Fibroblast of upper back skin (primary cell): ENCODE measurements at regions not wholly inside any gene's neighbourhood (a gene's known extent, or its start where the extent isn't known, plus 50 kb on each side); places are given as distances from the start of the nearest gene placed in this dataset.
A peak's percentile ranks its signal among the peaks of the same experiment; 100 is the strongest.

Experiments used
- DNase-seq: peaks from one replicate; pipeline ENCODE4 v3.0.0-alpha.2; 2013

DNA sequence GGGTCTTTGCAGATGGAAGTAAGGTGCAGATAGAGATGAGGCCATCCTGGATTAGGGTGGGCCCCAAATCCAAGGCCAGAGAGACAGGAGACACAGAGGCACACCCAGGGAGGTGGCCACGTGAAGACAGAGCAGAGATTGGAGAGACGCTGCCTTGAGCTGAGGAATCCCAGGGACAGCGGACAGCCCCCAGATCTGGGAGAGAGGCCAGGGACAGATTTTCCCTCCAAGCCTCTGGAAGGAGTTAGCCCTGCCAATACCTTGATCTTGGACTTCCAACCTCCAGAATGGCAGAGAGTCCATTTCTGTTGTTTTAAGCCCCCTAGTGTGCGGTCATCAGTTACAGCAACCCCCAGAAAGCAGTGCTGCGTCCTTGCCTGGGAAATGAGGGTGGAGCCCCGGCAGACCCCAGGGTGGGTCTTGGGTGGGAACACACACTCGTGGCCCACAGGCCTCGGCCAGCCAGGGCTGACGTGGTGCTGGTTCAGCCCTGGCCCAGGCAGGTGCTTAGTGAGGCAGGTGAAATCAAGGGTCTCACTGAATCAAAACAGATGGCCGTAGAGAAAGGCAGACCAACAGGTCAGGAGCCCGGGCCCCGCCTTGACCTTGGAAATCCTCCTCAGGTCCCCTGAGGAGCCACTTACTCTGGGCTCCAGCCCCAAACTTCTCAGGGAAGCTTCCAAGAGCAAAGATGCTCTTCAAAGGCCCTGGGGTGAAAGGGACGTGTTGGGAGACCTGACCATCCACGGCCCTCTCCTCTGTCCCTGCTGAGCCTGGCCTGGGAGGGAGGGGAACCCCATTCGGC is 169.3 kb downstream of the RBFOX3 start:
- no peak for DNase-seq

DNA sequence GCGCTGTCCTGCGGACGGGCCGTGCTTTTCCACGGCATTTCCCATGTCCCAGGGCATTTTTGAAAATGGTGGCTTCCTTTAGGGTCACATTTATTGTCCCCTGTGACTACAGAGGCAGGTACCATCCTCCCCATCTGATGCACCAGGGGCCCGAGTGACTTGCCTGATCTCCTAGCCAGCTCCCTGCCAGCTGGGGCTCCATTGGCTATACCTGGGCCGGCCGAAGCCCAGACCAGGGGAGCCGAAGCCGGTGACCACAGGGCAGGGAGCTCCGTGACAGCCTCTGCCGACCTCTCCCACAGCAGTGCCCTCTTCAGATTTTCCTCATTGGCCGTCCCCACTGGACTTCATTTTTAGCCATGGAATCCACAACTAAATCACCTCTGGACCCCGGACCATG is 170.6 kb downstream of the RBFOX3 start:
- no peak for DNase-seq

GRCh38 chr17:79439493-79439892 is 171.4 kb downstream of the RBFOX3 start:
- no peak for DNase-seq

DNA sequence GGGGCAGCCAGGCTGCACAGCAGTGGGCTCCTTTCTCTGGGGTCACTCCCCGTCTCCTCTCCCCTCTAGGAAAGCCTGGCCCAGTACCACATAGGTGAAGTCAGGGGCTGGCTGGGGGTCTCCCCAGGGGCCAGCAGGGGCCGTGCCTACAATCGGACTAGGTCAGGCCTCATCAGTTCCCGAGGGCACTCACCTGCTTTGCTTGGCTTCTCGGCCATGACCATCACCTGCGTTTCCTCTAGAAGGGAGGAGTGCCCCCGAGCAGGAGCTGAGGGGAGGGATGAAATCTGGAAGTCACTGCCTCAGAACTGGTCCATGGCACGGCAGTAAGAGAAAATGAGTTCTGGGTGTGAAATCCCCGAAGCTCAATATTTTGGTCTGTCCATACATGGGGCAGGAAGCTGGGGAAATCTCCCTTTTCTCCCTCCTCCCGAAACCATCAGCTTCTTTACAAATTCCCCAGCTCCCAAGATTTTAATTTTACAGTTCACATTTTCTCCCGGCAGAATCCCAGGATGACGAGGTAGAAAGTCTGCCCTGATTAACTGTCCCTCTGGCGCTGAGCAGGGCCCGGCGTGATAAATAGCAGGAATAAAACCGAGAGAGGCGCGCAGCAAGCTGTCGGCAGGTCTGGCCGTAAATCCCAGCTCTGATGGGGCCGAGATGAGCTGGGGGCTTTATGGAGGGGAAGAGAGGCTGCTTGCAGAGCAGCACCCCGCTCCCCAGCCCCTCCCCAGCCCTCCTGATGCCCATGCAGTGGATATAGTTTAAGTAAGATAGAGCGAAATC is 172.1 kb downstream of the RBFOX3 start:
- DNase-seq = no peak

- DNase-seq = no peak
Observed at GRCh38 chr17:79438058-79438457, 172.8 kb downstream of the RBFOX3 start.

DNA sequence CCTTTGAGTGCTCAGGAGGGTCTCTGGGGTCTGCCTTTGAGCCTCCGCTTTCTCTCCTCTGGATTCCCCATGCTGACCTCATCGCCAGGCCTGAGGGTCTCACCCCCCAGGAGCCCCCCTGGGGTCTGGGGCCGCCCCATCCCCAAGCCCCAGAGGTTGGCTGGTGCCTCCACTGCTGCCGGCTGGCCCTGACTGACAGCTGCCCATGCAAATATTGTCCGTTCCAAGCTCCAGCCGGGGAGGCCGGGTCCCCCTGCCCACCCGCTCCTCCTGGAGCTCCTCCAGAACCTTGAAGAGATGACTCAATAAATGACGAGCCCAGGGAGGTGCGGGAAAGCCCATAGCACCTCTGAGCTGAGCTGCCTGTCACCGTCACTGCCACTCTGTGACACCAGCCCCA is 173.8 kb downstream of the RBFOX3 start:
- no peak for DNase-seq

- no peak for DNase-seq
Observed at GRCh38 chr17:79435962-79436361, 174.9 kb downstream of the RBFOX3 start.

DNA sequence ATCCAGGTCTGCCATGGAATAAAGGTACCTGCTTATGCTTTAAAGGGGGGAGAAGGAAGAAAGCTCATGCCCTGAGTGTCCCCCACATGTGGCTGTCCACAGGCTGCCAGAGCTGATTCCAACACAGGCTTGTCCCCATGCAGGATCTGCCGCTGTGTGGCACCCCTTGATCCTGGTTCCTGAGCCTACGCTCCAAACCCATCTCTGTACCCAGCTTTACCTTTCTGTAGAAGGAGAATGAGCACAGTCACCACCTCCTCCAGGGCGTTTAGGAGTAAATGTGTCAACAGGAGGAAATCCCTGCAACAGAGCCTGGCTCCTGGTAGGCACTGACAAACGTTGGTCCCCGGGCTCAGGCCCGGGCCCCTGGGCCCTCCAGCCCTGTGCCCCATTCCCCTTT is 175.6 kb downstream of the RBFOX3 start:
- DNase-seq = no peak

- no peak for DNase-seq
Observed at GRCh38 chr17:79434215-79434614, 176.6 kb downstream of the RBFOX3 start.

DNA sequence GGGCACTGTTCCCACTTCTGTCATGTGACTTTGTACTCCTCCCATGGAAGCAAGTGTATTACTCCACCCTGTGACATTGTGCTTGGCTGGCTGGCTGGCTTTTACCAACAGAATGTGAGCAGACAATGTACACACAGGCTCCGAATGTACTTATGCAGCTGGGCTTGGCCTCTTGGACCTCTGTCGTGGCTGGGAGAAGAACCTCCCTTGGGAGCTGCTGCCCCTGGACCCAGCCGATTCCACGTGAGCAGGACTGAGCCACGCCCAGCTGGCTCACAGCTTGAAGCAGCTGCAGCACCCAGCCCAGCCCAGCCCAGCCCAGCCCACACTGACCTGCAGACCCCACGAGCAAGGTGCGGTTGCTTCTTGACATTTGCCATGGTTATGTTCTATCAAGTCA is 177.5 kb downstream of the RBFOX3 start:
- no peak for DNase-seq

- no peak for DNase-seq
Observed at GRCh38 chr17:79431175-79431574, 179.7 kb downstream of the RBFOX3 start.

GRCh38 chr17:79429864-79430494 is 180.9 kb downstream of the RBFOX3 start:
- DNase-seq = no peak

GRCh38 chr17:79428988-79429387 is 181.9 kb downstream of the RBFOX3 start:
- no peak for DNase-seq

- DNase-seq = no peak
Observed at GRCh38 chr17:79427621-79428539, 183.0 kb downstream of the RBFOX3 start.

GRCh38 chr17:79425686-79426085 is 185.2 kb downstream of the RBFOX3 start:
- no peak for DNase-seq

DNA sequence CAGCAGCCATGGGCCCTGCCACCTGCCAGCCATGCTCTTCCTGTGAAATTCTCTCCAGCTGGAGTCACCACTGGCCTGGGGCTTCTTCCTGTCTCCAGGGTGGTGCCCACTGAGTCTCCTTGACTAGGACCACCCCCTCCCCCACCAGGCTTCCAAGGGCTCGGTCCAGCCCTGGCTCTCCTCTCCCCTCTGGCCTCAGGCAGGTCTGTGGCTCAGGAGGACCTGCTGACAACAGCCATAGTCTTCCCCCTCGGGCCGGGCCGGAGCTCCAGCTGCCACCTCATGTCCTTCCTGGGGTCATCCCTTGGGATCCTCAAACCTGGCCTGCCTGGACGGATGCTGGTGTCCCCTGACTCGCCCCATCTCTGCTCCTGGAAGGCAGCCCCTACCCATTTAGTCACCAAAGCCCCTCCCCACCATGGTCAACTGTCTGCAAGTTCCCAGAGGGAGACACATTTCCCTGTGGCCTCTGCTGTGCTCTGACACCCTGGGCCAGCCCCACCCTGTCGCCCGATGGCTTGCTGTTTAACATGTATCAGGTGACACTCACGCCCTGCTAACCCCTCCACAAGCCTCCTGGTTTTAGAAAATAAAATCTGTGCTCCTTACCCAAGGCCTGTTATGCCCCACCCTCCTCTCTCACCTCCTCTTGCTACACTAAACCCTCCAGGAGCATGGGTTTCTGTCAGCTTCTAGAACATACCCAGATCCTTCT is 186.2 kb downstream of the RBFOX3 start:
- DNase-seq = no peak

- no peak for DNase-seq
Observed at GRCh38 chr17:79423811-79424465, 186.9 kb downstream of the RBFOX3 start.

GRCh38 chr17:79422236-79422635 is 188.6 kb downstream of the RBFOX3 start:
- no peak for DNase-seq

DNA sequence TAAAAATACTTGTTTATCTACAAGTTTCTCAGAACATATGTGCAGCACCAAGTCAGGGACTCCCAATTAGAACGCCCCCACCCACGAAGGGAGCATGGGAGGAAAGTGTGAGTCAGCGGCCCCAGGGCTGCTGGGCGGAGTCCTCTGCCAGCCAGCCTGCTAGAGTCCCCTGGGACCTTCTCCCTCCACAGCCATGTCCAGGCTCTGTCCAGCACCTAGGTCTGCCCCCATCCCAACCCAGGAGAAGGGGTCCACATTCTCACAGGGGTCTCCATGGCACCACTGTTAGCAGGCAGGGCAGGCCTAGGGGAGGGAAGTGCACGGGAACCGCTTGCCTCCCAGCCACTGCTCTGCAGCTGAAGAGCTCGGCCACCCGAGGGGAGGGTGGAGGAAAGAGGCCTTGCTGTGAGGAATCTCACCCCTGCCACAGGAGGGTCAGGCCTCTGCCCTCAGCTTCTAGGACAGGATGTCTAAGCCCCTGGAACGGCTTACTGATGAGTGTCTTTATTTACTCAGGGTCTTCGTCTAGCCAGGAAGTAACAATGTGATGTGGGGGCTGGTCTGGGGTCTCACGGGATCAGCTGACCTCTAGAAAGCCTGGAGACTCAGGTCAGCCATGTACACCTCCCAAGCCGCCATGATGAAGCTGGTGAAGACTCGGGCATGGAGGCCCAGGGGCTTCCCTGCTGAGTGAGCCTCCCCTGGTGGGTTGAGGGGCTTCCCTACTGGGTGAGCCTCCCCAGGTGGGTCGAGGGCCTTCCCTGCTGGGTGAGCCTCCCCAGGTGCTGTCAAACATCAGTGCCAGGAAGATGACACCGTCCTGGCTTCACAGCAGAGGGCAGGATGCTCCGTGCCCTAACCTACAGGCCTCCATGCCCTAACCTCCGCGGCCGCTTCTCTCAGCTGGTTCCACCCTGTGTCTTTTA is 190.3 kb downstream of the RBFOX3 start:
- DNase-seq = peak; percentile 15

GRCh38 chr17:79417476-79417988 is 193.3 kb downstream of the RBFOX3 start:
- DNase-seq = no peak
